Mesenchymal stem cell (in vitro differentiated cells and primary cell): ENCODE measurements at regions not wholly inside any gene's neighbourhood (a gene's known extent, or its start where the extent isn't known, plus 50 kb on each side); places are given as distances from the start of the nearest gene placed in this dataset.

Source experiments
- DNase-seq: peaks from one replicate; pipeline ENCODE4 v3.0.0-alpha.2; 2013
- H2AFZ ChIP-seq: one replicate; pipeline ENCODE4 v1.6.1; 2013; ENCODE audit warnings: low read depth, mild to moderate bottlenecking, control low read depth, inconsistent platforms, low read length, moderate library complexity
- H2AK5ac ChIP-seq: 2 replicates; pipeline ENCODE4 v1.6.1; 2013; ENCODE audit warnings: low read length, moderate library complexity, mild to moderate bottlenecking, inconsistent platforms; ENCODE audit not compliant: severe bottlenecking
- H2BK120ac ChIP-seq: one replicate; pipeline ENCODE4 v1.6.1; 2013; ENCODE audit warnings: low read depth, mild to moderate bottlenecking, inconsistent platforms, low read length, moderate library complexity
- H2BK12ac ChIP-seq, 2 experiments: one replicate each; pipeline ENCODE4 v1.6.1; 2013; ENCODE audit warnings: inconsistent platforms in 2 of 2, low read length in 2 of 2, mild to moderate bottlenecking in 2 of 2, moderate library complexity in 2 of 2, control low read depth in 1 of 2
- H2BK15ac ChIP-seq: one replicate; pipeline ENCODE4 v1.6.1; 2013; ENCODE audit warnings: mild to moderate bottlenecking, low read depth, inconsistent platforms; ENCODE audit not compliant: poor library complexity, severe bottlenecking
- H2BK5ac ChIP-seq: 2 replicates; pipeline ENCODE4 v1.6.1; 2013; ENCODE audit warnings: low read depth, mild to moderate bottlenecking, low read length, control low read depth, inconsistent platforms; ENCODE audit not compliant: poor library complexity, severe bottlenecking
- H3K14ac ChIP-seq, 2 experiments: one replicate each; pipeline ENCODE4 v1.6.1; 2013; ENCODE audit warnings: inconsistent platforms in 2 of 2, low read length in 2 of 2, control low read depth in 1 of 2, mild to moderate bottlenecking in 1 of 2, moderate library complexity in 1 of 2
- H3K18ac ChIP-seq, 2 experiments: one replicate each; pipeline ENCODE4 v1.6.1; 2013; ENCODE audit warnings: inconsistent platforms in 2 of 2, low read length in 2 of 2, control low read depth in 1 of 2, low read depth in 1 of 2, mild to moderate bottlenecking in 1 of 2
- H3K23ac ChIP-seq, 2 experiments: one replicate each; pipeline ENCODE4 v1.6.1; 2013; ENCODE audit warnings: inconsistent platforms in 2 of 2, low read length in 2 of 2, mild to moderate bottlenecking in 2 of 2, moderate library complexity in 2 of 2, control low read depth in 1 of 2
- H3K27ac ChIP-seq: 2 replicates; pipeline ENCODE4 v1.5.1; 2013; ENCODE audit warnings: mild to moderate bottlenecking, moderate library complexity, low read length, control low read depth, inconsistent platforms; ENCODE audit not compliant: poor library complexity, severe bottlenecking
- H3K27me3 ChIP-seq, 2 experiments: 2 replicates each; pipeline versions ENCODE4 v1.6.1 to v1.7.0; 2013; ENCODE audit warnings: low read length in 2 of 2, mild to moderate bottlenecking in 2 of 2, moderate library complexity in 2 of 2, control low read depth in 1 of 2, inconsistent platforms in 1 of 2; ENCODE audit not compliant: control insufficient read depth in 1 of 2, insufficient read depth in 1 of 2
- H3K36me3 ChIP-seq, 2 experiments: 2 replicates each; pipeline versions ENCODE4 v1.6.1 to v1.7.0; 2013; ENCODE audit warnings: low read length in 2 of 2, control low read depth in 1 of 2, inconsistent platforms in 1 of 2, low read depth in 1 of 2, mild to moderate bottlenecking in 1 of 2; ENCODE audit not compliant: insufficient read depth in 2 of 2, control insufficient read depth in 1 of 2
- H3K4ac ChIP-seq, 2 experiments: one replicate each; pipeline ENCODE4 v1.6.1; 2013; ENCODE audit warnings: inconsistent platforms in 2 of 2, low read length in 2 of 2, mild to moderate bottlenecking in 2 of 2, moderate library complexity in 2 of 2, control low read depth in 1 of 2, low read depth in 1 of 2
- H3K4me1 ChIP-seq: 2 replicates; pipeline ENCODE4 v1.6.1; 2013; ENCODE audit warnings: low read depth, low read length, control low read depth; ENCODE audit not compliant: control insufficient read depth, insufficient read depth
- H3K4me2 ChIP-seq: 2 replicates; pipeline ENCODE4 v1.6.1; 2013; ENCODE audit warnings: low read length, mild to moderate bottlenecking, inconsistent platforms; ENCODE audit not compliant: poor library complexity, severe bottlenecking
- H3K4me3 ChIP-seq, 2 experiments: 2 replicates each; pipeline versions ENCODE4 v1.5.1 to v1.7.0; 2013; ENCODE audit warnings: low read length in 2 of 2, mild to moderate bottlenecking in 2 of 2, control low read depth in 1 of 2, low read depth in 1 of 2; ENCODE audit not compliant: insufficient read depth in 1 of 2
- H3K79me1 ChIP-seq: replicated peaks from 2 replicates; pipeline ENCODE4 v1.6.1; 2013; ENCODE audit warnings: mild to moderate bottlenecking, control low read depth, low read length, inconsistent platforms; ENCODE audit not compliant: poor library complexity, severe bottlenecking
- H3K9ac ChIP-seq: 2 replicates; pipeline ENCODE4 v1.7.0; 2013; ENCODE audit warnings: mild to moderate bottlenecking, low read length, moderate library complexity
- H3K9me3 ChIP-seq: 2 replicates; pipeline ENCODE4 v1.7.0; 2013; ENCODE audit warnings: mild to moderate bottlenecking, low read length; ENCODE audit not compliant: control insufficient read depth
- H4K8ac ChIP-seq: one replicate; pipeline ENCODE4 v1.6.1; 2013; ENCODE audit warnings: inconsistent platforms, mild to moderate bottlenecking, low read length, moderate library complexity
- H4K91ac ChIP-seq: one replicate; pipeline ENCODE4 v1.6.1; 2013; ENCODE audit warnings: mild to moderate bottlenecking, low read length, inconsistent platforms
- WGBS: methylation state at CpG from one replicate; pipeline ENCODE4 v1.1.7; 2013; ENCODE audit warnings: mixed read lengths; 5-methylcytosine and 5-hydroxymethylcytosine counted together

GRCh38 chr2:64854773-64855237, 134.4 kb upstream of the SLC1A4 start:
- H3K14ac ChIP-seq, result no peak overlapping the region

GRCh38 chr2:64857581-64858471, 131.4 kb upstream of the SLC1A4 start:
- no peak overlapping the region for H2AFZ ChIP-seq
- H3K4me3 ChIP-seq, result no peak overlapping the region
- peak overlapping the region; percentile 22 for H2BK120ac ChIP-seq
- peak overlapping the region; percentile 77 for H2BK15ac ChIP-seq
- no peaks in the 10 kb centered on the region for H3K79me1 ChIP-seq
- H2BK12ac ChIP-seq, result peak overlapping the region; percentile 35 to 98
- peak overlapping the region; percentile 89 for H4K91ac ChIP-seq
- no peak overlapping the region for H3K27ac ChIP-seq
- H3K4me2 ChIP-seq, result no peak overlapping the region
- H3K36me3 ChIP-seq, result no peaks in the 10 kb centered on the region
- H2BK5ac ChIP-seq, result no peak overlapping the region
- WGBS, result 60% methylated on average over 18 of the region's 18 CpGs
- peak overlapping the region; percentile 93 for H4K8ac ChIP-seq
- peaks cover 27% of the 10 kb centered on the region for H3K4me1 ChIP-seq
- H3K4ac ChIP-seq, result peak overlapping the region; percentile 83 to 88
- H3K9me3 ChIP-seq, result peaks cover 4% of the 10 kb centered on the region
- H3K9ac ChIP-seq, result peak overlapping the region; percentile 84
- peak overlapping the region in 1 of 2 experiments; percentile 68 for H3K14ac ChIP-seq
- no peak overlapping the region for H3K23ac ChIP-seq
- H3K18ac ChIP-seq, result peak overlapping the region; percentile 88 to 95
- DNase-seq, result peak; percentile 51
- H3K27me3 ChIP-seq, result no peaks in the 10 kb centered on the region
- peak overlapping the region; percentile 78 for H2AK5ac ChIP-seq

More at GRCh38 chr2:64854773-64855237, 134.4 kb upstream of the SLC1A4 start:
- DNase-seq, result peak; percentile 64
- H4K91ac ChIP-seq, result peak overlapping the region; percentile 69
- no peak overlapping the region for H2BK5ac ChIP-seq
- no peaks in the 10 kb centered on the region for H3K79me1 ChIP-seq
- no peak overlapping the region for H3K27ac ChIP-seq
- H3K4me2 ChIP-seq, result no peak overlapping the region
- peak overlapping the region; percentile 57 for H2AK5ac ChIP-seq
- H3K9me3 ChIP-seq, result no peaks in the 10 kb centered on the region
- H3K18ac ChIP-seq, result peak overlapping the region; percentile 76 to 90
- no peaks in the 10 kb centered on the region for H3K27me3 ChIP-seq
- no peak overlapping the region for H3K23ac ChIP-seq
- no peaks in the 10 kb centered on the region for H3K36me3 ChIP-seq
- H3K9ac ChIP-seq, result peak overlapping the region; percentile 75
- H2AFZ ChIP-seq, result peak overlapping the region; percentile 39
- H2BK15ac ChIP-seq, result no peak overlapping the region
- peaks cover 24% of the 10 kb centered on the region for H3K4me1 ChIP-seq
- peak overlapping the region; percentile 52 for H2BK120ac ChIP-seq
- peak overlapping the region; percentile 40 to 47 for H3K4ac ChIP-seq
- H4K8ac ChIP-seq, result peak overlapping the region; percentile 92
- WGBS, result 64% methylated on average over 1 of the region's 1 CpG
- H3K4me3 ChIP-seq, result no peak overlapping the region
- peak overlapping the region; percentile 37 to 49 for H2BK12ac ChIP-seq

GRCh38 chr2:64858541-64859311, 130.5 kb upstream of the SLC1A4 start:
- Histone ChIP-seq H3K27me3 (no peaks in the 10 kb centered on the region), H3K4me3 (peak overlapping the region in 1 of 2 experiments; percentile 40), H2AK5ac (peak overlapping the region; percentile 78), H2BK120ac (peak overlapping the region; percentile 22), H4K91ac (peak overlapping the region; percentile 66), H3K9ac (peak overlapping the region; percentile 84), H3K23ac (no peak overlapping the region), H3K14ac (no peak overlapping the region), H3K4me1 (peaks cover 27% of the 10 kb centered on the region), H2BK5ac (no peak overlapping the region), H3K4me2 (peak overlapping the region; percentile 92), H2AFZ (no peak overlapping the region), H2BK15ac (no peak overlapping the region), H3K79me1 (no peaks in the 10 kb centered on the region), H3K18ac (peak overlapping the region; percentile 79 to 95), H3K27ac (peak overlapping the region; percentile 87), H3K36me3 (no peaks in the 10 kb centered on the region), H2BK12ac (peak overlapping the region; percentile 75 to 98), H4K8ac (peak overlapping the region; percentile 91), H3K9me3 (peaks cover 4% of the 10 kb centered on the region), H3K4ac (peak overlapping the region; percentile 83 to 88)
- 57% methylated on average over 9 of the region's 10 CpGs for WGBS
- DNase-seq, result no peak
